ENCODE measurements at regions not wholly inside any gene's neighbourhood (a gene's known extent, or its start where the extent isn't known, plus 50 kb on each side); places are given as distances from the start of the nearest gene placed in this dataset.

DNA sequence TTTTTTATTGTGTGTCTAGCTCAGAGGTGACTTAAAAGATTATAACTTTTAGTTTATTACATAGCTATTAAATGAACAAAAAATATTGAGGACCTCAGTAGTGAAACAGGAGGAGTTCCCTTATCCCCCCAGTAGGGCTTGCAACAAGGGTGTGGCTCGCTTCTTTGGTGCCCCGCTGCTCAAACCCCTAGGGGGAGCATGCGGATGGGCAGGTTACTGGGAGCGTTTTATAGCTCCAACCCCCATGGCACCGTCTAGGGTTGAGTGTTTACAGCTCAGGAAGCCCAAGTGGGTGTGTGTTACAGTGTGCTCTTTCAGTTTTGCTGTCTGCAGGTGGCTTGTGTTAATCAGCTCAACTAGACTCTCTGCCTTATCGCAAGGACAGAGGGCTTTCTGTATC lies 1513.7 kb downstream of the GRIK2 start:
- TF ChIP-seq, protein P1, sequence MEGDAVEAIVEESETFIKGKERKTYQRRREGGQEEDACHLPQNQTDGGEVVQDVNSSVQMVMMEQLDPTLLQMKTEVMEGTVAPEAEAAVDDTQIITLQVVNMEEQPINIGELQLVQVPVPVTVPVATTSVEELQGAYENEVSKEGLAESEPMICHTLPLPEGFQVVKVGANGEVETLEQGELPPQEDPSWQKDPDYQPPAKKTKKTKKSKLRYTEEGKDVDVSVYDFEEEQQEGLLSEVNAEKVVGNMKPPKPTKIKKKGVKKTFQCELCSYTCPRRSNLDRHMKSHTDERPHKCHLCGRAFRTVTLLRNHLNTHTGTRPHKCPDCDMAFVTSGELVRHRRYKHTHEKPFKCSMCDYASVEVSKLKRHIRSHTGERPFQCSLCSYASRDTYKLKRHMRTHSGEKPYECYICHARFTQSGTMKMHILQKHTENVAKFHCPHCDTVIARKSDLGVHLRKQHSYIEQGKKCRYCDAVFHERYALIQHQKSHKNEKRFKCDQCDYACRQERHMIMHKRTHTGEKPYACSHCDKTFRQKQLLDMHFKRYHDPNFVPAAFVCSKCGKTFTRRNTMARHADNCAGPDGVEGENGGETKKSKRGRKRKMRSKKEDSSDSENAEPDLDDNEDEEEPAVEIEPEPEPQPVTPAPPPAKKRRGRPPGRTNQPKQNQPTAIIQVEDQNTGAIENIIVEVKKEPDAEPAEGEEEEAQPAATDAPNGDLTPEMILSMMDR (IDR thresholded peaks at IDR 0.05) = no peak
- no peak for TF ChIP-seq POLR2A (IDR thresholded peaks at IDR 0.05)

Measured in testis (tissue), 2 donors.